K562 (cell line): ENCODE measurements at regions not wholly inside any gene's neighbourhood (a gene's known extent, or its start where the extent isn't known, plus 50 kb on each side); places are given as distances from the start of the nearest gene placed in this dataset.

Experiments
- ATAC-seq: fragments of 200-7000 bp; cut with Tn5 transposase; 3 replicates; pipeline ENCODE4 v1.9.1; 2020; ENCODE audit warnings: moderate library complexity
- BruUV-seq: library from RNA; stranded (reverse); fragments of 400-500 nt; replicated peaks from 2 replicates; lab custom pipeline; 2021; lab: Mats Ljungman, UMichigan
- CTCF ChIA-PET: fragments of 300-600 bp; formaldehyde crosslinking; extraction: SDS; loops from one replicate; lab custom pipeline; 2021; ENCODE audit warnings: low intra/inter-chr PET ratio; lab: Yijun Ruan, JAX
- POLR2A ChIA-PET: fragments of 300-600, 350-650 bp; sonication (Branson Sonifier 250); formaldehyde crosslinking; extraction: SDS; loops from one replicate; lab custom pipeline; 2021; ENCODE audit warnings: antibody characterized with exemption, inconsistent platforms; lab: Yijun Ruan, JAX
- DNase-seq, 4 experiments: peaks; one replicate each; pipeline versions ENCODE4 v3.0.0 to v3.0.0-alpha.2; 2011 to 2018; ENCODE audit warnings: low spot score in 3 of 4, mixed read lengths in 3 of 4; ENCODE audit errors: extremely low read depth in 1 of 4
- FAIRE-seq: peaks from 2 replicates; lab custom pipeline; 2011; peaks lifted over from hg19 to GRCh38; lab: Jason Lieb, UNC
- H2AFZ ChIP-seq: 2 replicates; pipeline ENCODE4 v1.6.0; 2011; ENCODE audit warnings: low read depth, low read length, control low read depth, inconsistent platforms
- H3K27ac ChIP-seq: fragments of 200-600 bp; 3 replicates; pipeline ENCODE4 v1.8.0; 2011; ENCODE audit warnings: low read depth, mild to moderate bottlenecking, control low read depth, inconsistent platforms, low read length, moderate library complexity, mixed read lengths; ENCODE audit errors: extremely low read depth
- H3K27me3 ChIP-seq, 2 experiments: fragments of 300-600 bp in 1 of 2; 2 replicates in 1 of 2; 3 replicates in 1 of 2; pipeline versions ENCODE4 v1.6.0 to v1.8.0; 2011; ENCODE audit warnings: inconsistent platforms in 2 of 2, low read length in 2 of 2, mild to moderate bottlenecking in 1 of 2, mixed read lengths in 1 of 2, moderate library complexity in 1 of 2; ENCODE audit not compliant: control insufficient read depth in 2 of 2, insufficient read depth in 2 of 2
- H3K36me3 ChIP-seq: fragments of 300-600 bp; 3 replicates; pipeline ENCODE4 v1.8.0; 2011; ENCODE audit warnings: mild to moderate bottlenecking, low read length, inconsistent platforms; ENCODE audit not compliant: control insufficient read depth, insufficient read depth
- H3K4me1 ChIP-seq, 2 experiments: fragments of 200-600 bp in 1 of 2; replicated peaks in 1 of 2; 2 replicates in 1 of 2; 3 replicates in 1 of 2; pipeline versions ENCODE4 v1.5.1 to v1.8.0; 2011; ENCODE audit warnings: inconsistent platforms in 2 of 2, low read length in 2 of 2, mild to moderate bottlenecking in 1 of 2, mixed read lengths in 1 of 2, moderate library complexity in 1 of 2; ENCODE audit not compliant: control insufficient read depth in 2 of 2, insufficient read depth in 2 of 2
- H3K4me2 ChIP-seq: 2 replicates; pipeline ENCODE4 v1.6.1; 2011; ENCODE audit warnings: low read length, control low read depth, inconsistent platforms, mixed read lengths; ENCODE audit not compliant: insufficient read depth
- H3K4me3 ChIP-seq: fragments of 200-600 bp; sonication (generic), shearing (Covaris generic); 2 replicates; pipeline ENCODE4 v1.5.1; 2016; ENCODE audit warnings: control low read depth, inconsistent platforms
- H3K79me2 ChIP-seq: fragments of 200-600 bp; 3 replicates; pipeline ENCODE4 v1.8.0; 2011; ENCODE audit warnings: low read length, inconsistent platforms; ENCODE audit not compliant: control insufficient read depth, insufficient read depth
- H3K9ac ChIP-seq, 2 experiments: 2 replicates each; pipeline versions ENCODE4 v1.6.0 to v1.6.1; 2011; ENCODE audit warnings: low read depth in 2 of 2, low read length in 2 of 2, control low read depth in 1 of 2, inconsistent platforms in 1 of 2, mild to moderate bottlenecking in 1 of 2, mixed read lengths in 1 of 2; ENCODE audit not compliant: insufficient read depth in 1 of 2
- H3K9me1 ChIP-seq: one replicate; pipeline ENCODE4 v1.6.0; 2011; ENCODE audit warnings: inconsistent platforms, mild to moderate bottlenecking, low read length, moderate library complexity; ENCODE audit not compliant: control insufficient read depth, insufficient read depth
- H3K9me3 ChIP-seq: replicated peaks from 2 replicates; pipeline ENCODE4 v1.5.1; 2011; ENCODE audit warnings: low read depth, low read length, inconsistent platforms; ENCODE audit not compliant: control insufficient read depth, insufficient read depth
- H4K20me1 ChIP-seq: replicated peaks from 2 replicates; pipeline ENCODE4 v1.6.1; 2011; ENCODE audit warnings: low read length, inconsistent platforms, mixed read lengths; ENCODE audit not compliant: control insufficient read depth, insufficient read depth
- CBFA2T3 ChIP-seq: fragments of 450-650 bp; IDR thresholded peaks from 2 replicates; pipeline ENCODE4 v1.6.1; 2017
- FOXJ3 ChIP-seq: sonication (generic); formaldehyde crosslinking; IDR thresholded peaks from 2 replicates; pipeline ENCODE4 v1.4.0; 2020; ENCODE audit warnings: mild to moderate bottlenecking, missing genetic modification reagents
- KLF1 ChIP-seq: fragments of 450-650 bp; IDR thresholded peaks from 2 replicates; pipeline ENCODE4 v1.6.1; 2016; ENCODE audit warnings: missing genetic modification characterization, missing compliant biosample characterization
- MNT ChIP-seq, 2 experiments: fragments of 450-650 bp; conservative IDR thresholded peaks; 2 replicates each; pipeline ENCODE4 v1.6.1; 2017; ENCODE audit warnings: mild to moderate bottlenecking in 2 of 2, moderate library complexity in 2 of 2
- MYC ChIP-seq, 2 experiments: fragments of 250-450 bp in 1 of 2; sonication (Bioruptor Pico) in 1 of 2; IDR thresholded peaks; 2 replicates each; pipeline versions ENCODE4 v1.5.1 to v1.6.1; 2012 to 2021; ENCODE audit warnings: low read depth in 2 of 2, borderline replicate concordance in 1 of 2, improper control_type of control experiment in 1 of 2, low read length in 1 of 2, mild to moderate bottlenecking in 1 of 2, moderate library complexity in 1 of 2
- NELFE ChIP-seq: IDR thresholded peaks from 2 replicates; pipeline ENCODE4 v1.6.1; 2011; ENCODE audit warnings: mild to moderate bottlenecking; ENCODE audit not compliant: insufficient read depth, insufficient read length
- NFATC3 ChIP-seq: fragments of 450-650 bp; IDR thresholded peaks from 2 replicates; pipeline ENCODE4 v1.6.1; 2017; ENCODE audit warnings: mild to moderate bottlenecking
- PHB2 ChIP-seq: fragments of 450-650 bp; IDR thresholded peaks from 2 replicates; pipeline ENCODE4 v1.6.1; 2017; ENCODE audit warnings: low read depth
- TEAD4 ChIP-seq, 2 experiments: sonication (generic) in 1 of 2; formaldehyde crosslinking in 1 of 2; IDR thresholded peaks; 2 replicates each; pipeline versions ENCODE4 v1.6.1 to v1.8.0; 2012 to 2022; ENCODE audit warnings: borderline replicate concordance in 1 of 2, inconsistent platforms in 1 of 2, low read length in 1 of 2, mild to moderate bottlenecking in 1 of 2, missing genetic modification reagents in 1 of 2
- ZBTB7A ChIP-seq: IDR thresholded peaks from 2 replicates; pipeline ENCODE4 v1.6.1; 2011; ENCODE audit warnings: low read depth, mild to moderate bottlenecking, low read length, moderate library complexity, borderline replicate concordance; ENCODE audit not compliant: control insufficient read depth
- ZNF347 ChIP-seq: fragments of 450-650 bp; formaldehyde crosslinking; IDR thresholded peaks from 2 replicates; pipeline ENCODE4 v1.4.0; 2020; ENCODE audit warnings: low read depth, mild to moderate bottlenecking, moderate library complexity
- ZNF41 ChIP-seq: fragments of 250-450 bp; sonication (Bioruptor Pico); conservative IDR thresholded peaks from 2 replicates; pipeline ENCODE4 v1.4.0; 2020; ENCODE audit warnings: mild to moderate bottlenecking
- ZNF77 ChIP-seq: fragments of 250-450 bp; sonication (Bioruptor Pico); IDR thresholded peaks from 2 replicates; pipeline ENCODE4 v1.5.0; 2020
- ZSCAN29 ChIP-seq: fragments of 450-650 bp; IDR thresholded peaks from 2 replicates; pipeline ENCODE4 v1.6.1; 2017
- WGBS: fragments of 100-300 bp; shearing (Covaris generic); methylation state at CpG from one replicate; pipeline ENCODE4 v1.1.6; 2016; ENCODE audit warnings: low coverage, mixed read lengths; ENCODE audit not compliant: insufficient coverage; ENCODE audit errors: missing lambda C conversion rate; 5-methylcytosine and 5-hydroxymethylcytosine counted together
- in situ Hi-C: fragments of 300-500 bp; cut with MboI; formaldehyde crosslinking; loops from 4 replicates; pipeline ENCODE4 v1.15.0; 2018; ENCODE audit warnings: inconsistent platforms, mixed read lengths
- intact Hi-C: fragments of 100-400 bp; cut with micrococcal nuclease; formaldehyde crosslinking; loops from 2 replicates; pipeline ENCODE4 v1.14.2; 2022

- BruUV-seq: no TSS peak
- Histone ChIP-seq H2AFZ (peak overlapping the region; percentile 81; the same call in 1 of the 2 replicates), H3K36me3 (no peaks in the 10 kb centered on the region), H3K27me3 (no peaks in the 10 kb centered on the region), H4K20me1 (no peaks in the 10 kb centered on the region), H3K79me2 (no peaks in the 10 kb centered on the region), H3K9me3 (0 out of 2 replicates have a peak, but pooled peaks cover 3% of the 10 kb centered on the region), H3K4me1 (peaks cover 35 to 60% of the 10 kb centered on the region in 2 experiments), H3K4me2 (peak overlapping the region; percentile 20; the same call in 1 of the 2 replicates), H3K9ac (peak overlapping the region; percentile 14 to 86), H3K4me3 (no peak overlapping the region), H3K27ac (peak overlapping the region; percentile 30; the same call in 1 of the 3 replicates), H3K9me1 (no peaks in the 10 kb centered on the region)
- peak; percentile 76 for ATAC-seq
- peak; percentile 70 for FAIRE-seq
- whole genome bisulfite sequencing: 13% methylated on average over 3 of the region's 4 CpGs
- ChIA-PET POLR2A (interaction anchor here (0.6 to 1.4 kb wide), 3 partner anchors 13 to 86 kb away, joined by 3 to 4 read pairs (median 3); no protein-coding TSS in a partner anchor), CTCF (no interaction called here)
- intact Hi-C loops (no loop called here), in situ Hi-C loops (no loop called here)
- DNase-seq: peak; percentile 54 to 79 (median 61)
- peak in 1 of 2 experiments; percentile 45; a peak in 1 of 4 replicates for TF ChIP-seq MNT (conservative IDR thresholded peaks at IDR 0.05)
- no peak for TF ChIP-seq NELFE
- TF ChIP-seq MYC (IDR thresholded peaks at IDR 0.05; ENCODE audit: low read depth, low read length): 0 out of 2 replicates have a peak, but pooled peaks have one; percentile 15
- no peak for TF ChIP-seq MYC (CRISPR knock-in tag; IDR thresholded peaks at IDR 0.05; ENCODE audit: borderline replicate concordance, low read depth)
- TF ChIP-seq ZNF77: no peak
- TF ChIP-seq TEAD4 (IDR thresholded peaks at IDR 0.05; ENCODE audit: low read length): no peak
- no peak for TF ChIP-seq TEAD4 (CRISPR knock-in tag; IDR thresholded peaks at IDR 0.05; ENCODE audit: borderline replicate concordance)
- TF ChIP-seq ZNF347 (CRISPR knock-in tag): no peak
- no peak for TF ChIP-seq ZNF41
- peak; percentile 76; the same call in 1 of the 2 replicates for TF ChIP-seq ZBTB7A
- no peak for TF ChIP-seq NFATC3
- no peak for TF ChIP-seq KLF1 (tag)
- peak; percentile 27; the same call in 1 of the 2 replicates for TF ChIP-seq CBFA2T3
- TF ChIP-seq FOXJ3 (CRISPR knock-in tag): no peak
- no peak for TF ChIP-seq PHB2
- TF ChIP-seq ZSCAN29: no peak
Observed at GRCh38 chr20:4068708-4069107, 53.4 kb upstream of the RNF24 start.
